AG10803 (cell line): ENCODE measurements at regions not wholly inside any gene's neighbourhood (a gene's known extent, or its start where the extent isn't known, plus 50 kb on each side); places are given as distances from the start of the nearest gene placed in this dataset.

Experiments
- DNase-seq: peaks from one replicate; pipeline ENCODE4 v3.0.0; 2010; ENCODE audit warnings: low read depth
- H3K4me3 ChIP-seq: 2 replicates; pipeline ENCODE4 v1.5.1; 2011; ENCODE audit warnings: mild to moderate bottlenecking, low read length, control low read depth
- TF ChIP-seq, protein P1 (sequence below): conservative IDR thresholded peaks from 2 replicates; pipeline ENCODE4 v1.5.1; 2011; ENCODE audit warnings: mild to moderate bottlenecking, low read length, control low read depth, inconsistent platforms

DNA sequence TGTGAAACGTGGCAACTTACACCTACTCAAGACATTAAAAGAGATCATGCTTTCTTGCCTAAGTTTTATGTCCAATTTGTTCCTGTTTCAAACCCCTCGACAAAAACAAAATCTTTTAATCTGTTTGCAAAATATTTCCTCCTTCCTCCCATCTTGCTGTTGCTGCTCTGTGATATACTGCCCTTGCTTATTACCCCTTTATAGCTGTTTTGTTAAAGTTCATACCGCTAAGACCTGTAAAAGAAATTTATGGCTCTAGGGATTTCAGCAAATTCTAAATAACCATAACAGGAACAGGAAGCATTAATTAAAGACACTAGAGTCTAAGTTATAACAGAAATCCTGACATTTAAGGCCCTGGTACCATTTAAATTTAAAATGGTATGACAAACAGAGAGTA, 1268.2 kb upstream of the PIK3C3 start:
- TF ChIP-seq, protein P1, sequence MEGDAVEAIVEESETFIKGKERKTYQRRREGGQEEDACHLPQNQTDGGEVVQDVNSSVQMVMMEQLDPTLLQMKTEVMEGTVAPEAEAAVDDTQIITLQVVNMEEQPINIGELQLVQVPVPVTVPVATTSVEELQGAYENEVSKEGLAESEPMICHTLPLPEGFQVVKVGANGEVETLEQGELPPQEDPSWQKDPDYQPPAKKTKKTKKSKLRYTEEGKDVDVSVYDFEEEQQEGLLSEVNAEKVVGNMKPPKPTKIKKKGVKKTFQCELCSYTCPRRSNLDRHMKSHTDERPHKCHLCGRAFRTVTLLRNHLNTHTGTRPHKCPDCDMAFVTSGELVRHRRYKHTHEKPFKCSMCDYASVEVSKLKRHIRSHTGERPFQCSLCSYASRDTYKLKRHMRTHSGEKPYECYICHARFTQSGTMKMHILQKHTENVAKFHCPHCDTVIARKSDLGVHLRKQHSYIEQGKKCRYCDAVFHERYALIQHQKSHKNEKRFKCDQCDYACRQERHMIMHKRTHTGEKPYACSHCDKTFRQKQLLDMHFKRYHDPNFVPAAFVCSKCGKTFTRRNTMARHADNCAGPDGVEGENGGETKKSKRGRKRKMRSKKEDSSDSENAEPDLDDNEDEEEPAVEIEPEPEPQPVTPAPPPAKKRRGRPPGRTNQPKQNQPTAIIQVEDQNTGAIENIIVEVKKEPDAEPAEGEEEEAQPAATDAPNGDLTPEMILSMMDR, result no peak
- no peak overlapping the region for H3K4me3 ChIP-seq
- DNase-seq, result no peak

DNA sequence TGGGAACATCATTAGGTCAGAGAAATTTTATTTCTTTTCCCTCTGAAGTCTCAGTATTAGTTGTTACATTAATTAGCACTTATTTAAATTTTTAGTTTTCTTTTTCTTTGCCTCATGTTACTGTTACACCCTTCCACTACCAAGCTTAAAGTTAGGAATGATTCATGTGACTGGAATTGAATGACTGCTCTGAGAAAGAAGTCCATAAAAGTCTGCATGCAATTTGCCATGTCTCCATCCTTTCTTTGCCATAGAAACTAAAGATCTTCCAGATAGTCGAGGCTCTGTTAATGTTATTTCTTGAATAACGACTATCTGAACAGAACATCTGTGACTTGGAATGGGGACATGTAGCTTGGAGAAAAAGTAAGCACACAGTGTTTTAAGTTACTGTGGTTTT, 1269.8 kb upstream of the PIK3C3 start:
- DNase-seq, result no peak
- TF ChIP-seq, protein P1, result no peak
- no peak overlapping the region for H3K4me3 ChIP-seq

DNA sequence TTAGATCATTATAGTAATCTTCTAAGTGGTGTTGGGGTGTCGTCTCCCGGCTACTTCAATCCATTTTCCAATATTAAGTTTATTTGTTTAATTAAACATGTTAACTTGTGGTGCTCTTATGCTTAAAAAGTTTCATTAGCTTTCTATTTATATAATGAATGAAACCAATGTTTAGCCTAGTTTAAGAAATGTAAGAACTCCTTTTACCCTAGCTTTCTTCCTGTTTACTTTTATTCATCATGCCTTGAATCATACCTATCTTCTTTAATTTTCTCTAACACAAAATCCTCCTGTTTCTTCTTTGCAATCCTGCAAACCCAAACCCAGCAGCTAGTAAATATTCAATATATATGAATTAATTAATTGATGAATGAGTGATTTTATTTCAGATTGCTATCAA, 1276.7 kb upstream of the PIK3C3 start:
- TF ChIP-seq, protein P1, result no peak
- no peak overlapping the region for H3K4me3 ChIP-seq
- DNase-seq, result no peak

DNA sequence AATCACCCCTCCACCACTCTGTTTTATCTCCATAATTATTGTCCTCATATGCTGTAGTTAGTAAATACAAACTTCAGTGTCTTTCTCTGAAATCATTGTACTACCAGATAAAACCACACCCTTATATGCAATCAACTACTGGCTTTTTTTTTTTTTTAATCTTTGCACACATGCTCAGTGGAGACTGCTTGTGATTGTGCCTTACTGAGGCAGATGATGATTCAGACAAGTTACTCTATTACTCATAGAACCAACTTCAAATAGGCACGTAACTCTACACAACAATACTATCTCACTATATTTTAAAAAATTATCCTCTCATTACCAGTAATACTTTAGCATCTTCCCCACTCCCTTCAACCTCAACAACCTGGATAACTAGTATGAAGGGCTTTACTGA, 1278.4 kb upstream of the PIK3C3 start:
- no peak overlapping the region for H3K4me3 ChIP-seq
- DNase-seq, result no peak
- TF ChIP-seq, protein P1, result no peak

DNA sequence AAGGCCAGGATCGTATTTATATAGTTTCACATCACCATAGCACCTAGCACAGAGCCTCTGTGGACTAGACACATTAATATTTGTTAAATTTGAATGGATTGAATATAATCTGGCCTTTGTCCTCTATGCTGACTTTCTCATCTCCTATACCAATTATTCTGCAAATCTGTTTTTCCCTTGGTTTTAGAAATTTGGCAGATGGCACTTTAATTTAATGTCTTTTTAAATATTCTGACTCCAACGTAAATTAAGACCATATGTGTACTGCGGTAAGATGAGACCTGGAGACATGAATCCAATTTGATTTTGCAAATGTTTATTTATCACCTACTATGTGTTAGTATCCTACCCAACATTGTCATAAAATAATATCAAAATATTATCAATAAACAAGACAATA, 1281.9 kb upstream of the PIK3C3 start:
- TF ChIP-seq, protein P1, result no peak
- no peak for DNase-seq

DNA sequence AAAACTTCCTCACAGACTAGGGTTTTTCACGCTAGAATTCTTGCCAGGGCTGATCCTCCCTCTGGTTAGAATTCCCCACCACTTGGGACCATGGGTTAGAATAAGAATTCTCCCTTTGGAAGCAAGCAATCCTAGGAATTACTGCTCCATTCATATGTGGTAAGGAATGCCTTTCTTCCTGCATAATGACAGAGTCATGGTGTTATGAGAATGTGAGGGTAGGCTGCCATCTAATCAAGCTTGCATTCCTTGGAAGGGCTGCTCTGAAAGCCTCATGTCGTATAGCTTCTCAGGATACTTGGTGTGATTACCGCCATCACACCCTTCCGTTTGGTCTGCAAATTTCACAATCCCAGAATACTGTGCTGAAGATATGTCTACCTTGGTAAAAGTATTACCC, 1282.4 kb upstream of the PIK3C3 start:
- no peak overlapping the region for H3K4me3 ChIP-seq
- TF ChIP-seq, protein P1, result no peak
- DNase-seq, result peak; percentile 0

More for the DNA sequence above, 1281.9 kb upstream of the PIK3C3 start:
- H3K4me3 ChIP-seq, result no peak overlapping the region

DNA sequence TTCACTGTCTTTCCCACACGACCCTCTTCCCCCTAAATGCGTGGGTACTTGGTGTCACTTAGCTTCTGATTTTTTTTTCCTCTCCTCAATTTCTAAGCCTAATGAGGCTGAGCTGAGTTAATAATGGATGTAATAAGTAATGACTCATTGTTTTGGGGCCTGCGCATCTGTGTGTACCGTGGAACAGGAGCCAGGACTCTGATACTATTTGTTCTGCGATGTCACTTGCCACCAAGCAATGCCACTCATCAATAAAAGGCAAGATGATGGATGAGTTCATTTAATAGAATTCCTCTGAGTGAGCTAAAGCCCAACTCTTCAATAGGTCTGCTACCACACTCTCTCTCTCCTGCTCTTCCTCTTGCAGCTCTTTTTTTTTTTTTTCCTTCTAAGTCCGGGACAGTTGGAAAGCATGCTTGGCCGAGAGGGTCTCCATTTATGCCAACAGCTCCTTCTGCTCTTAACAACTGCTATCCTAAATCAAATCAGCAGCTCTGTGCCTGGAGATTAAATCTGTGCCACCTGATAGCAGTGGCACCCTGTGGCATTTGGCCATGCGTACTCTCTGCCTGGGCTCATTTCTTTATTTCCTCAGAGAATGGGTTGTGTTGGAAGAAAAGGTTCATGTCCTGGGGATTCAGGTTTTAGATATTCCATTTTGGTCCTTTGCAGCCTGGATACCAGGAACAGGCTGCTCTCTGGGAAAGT, 1284.2 kb upstream of the PIK3C3 start:
- no peak for DNase-seq
- H3K4me3 ChIP-seq, result no peak overlapping the region
- TF ChIP-seq, protein P1, result no peak
